ENCODE measurements at regions not wholly inside any gene's neighbourhood (a gene's known extent, or its start where the extent isn't known, plus 50 kb on each side); places are given as distances from the start of the nearest gene placed in this dataset.
A peak's percentile ranks its signal among the peaks of the same experiment; 100 is the strongest.

GRCh38 chr7:119783799-119784198 is 489.2 kb upstream of the KCND2 start:
- no peak overlapping the region for H3K27ac ChIP-seq
- intact Hi-C loops (cut with DNase I): no loop called here
- H3K36me3 ChIP-seq: no peaks in the 10 kb centered on the region
- no peaks in the 10 kb centered on the region for H3K9me3 ChIP-seq
- TF ChIP-seq CTCF (IDR thresholded peaks at IDR 0.05): no peak
- H3K4me1 ChIP-seq: no peaks in the 10 kb centered on the region
- H3K27me3 ChIP-seq: no peaks in the 10 kb centered on the region
- FAIRE-seq (no peak), ATAC-seq (no peak), DNase-seq (peak in 1 of 6 donors; percentile 14)
- H3K4me3 ChIP-seq: no peak overlapping the region
- 30 to 43% methylated on average over 1 of the region's 1 CpG for WGBS, 2 donors

- intact Hi-C loops (cut with DNase I): no loop called here
Measured at GRCh38 chr7:119802147-119802546, 470.8 kb upstream of the KCND2 start.

GRCh38 chr7:119825091-119825655 is 447.8 kb upstream of the KCND2 start:
- H3K4me3 ChIP-seq: no peak overlapping the region
- DNase-seq (no peak), FAIRE-seq (no peak), ATAC-seq (no peak)
- H3K36me3 ChIP-seq: no peaks in the 10 kb centered on the region
- H3K27me3 ChIP-seq: no peaks in the 10 kb centered on the region
- intact Hi-C loops (cut with DNase I): no loop called here
- no peaks in the 10 kb centered on the region for H3K4me1 ChIP-seq
- TF ChIP-seq CTCF (IDR thresholded peaks at IDR 0.05): no peak
- 35 to 43% methylated on average over 3 of the region's 3 CpGs for WGBS, 2 donors
- H3K27ac ChIP-seq: no peak overlapping the region
- no peaks in the 10 kb centered on the region for H3K9me3 ChIP-seq

More at GRCh38 chr7:119802147-119802546, 470.8 kb upstream of the KCND2 start:
- DNase-seq: no peak
- H3K27me3 ChIP-seq: no peaks in the 10 kb centered on the region
- H3K9me3 ChIP-seq: no peaks in the 10 kb centered on the region
- no peak for ATAC-seq
- no peak for TF ChIP-seq CTCF (IDR thresholded peaks at IDR 0.05)
- no peak for FAIRE-seq
- no peak overlapping the region for H3K4me3 ChIP-seq
- 51 to 61% methylated on average over 6 of the region's 6 CpGs for WGBS, 2 donors
- H3K36me3 ChIP-seq: no peaks in the 10 kb centered on the region
- H3K27ac ChIP-seq: no peak overlapping the region
- H3K4me1 ChIP-seq: no peaks in the 10 kb centered on the region

- Histone ChIP-seq H3K9me3 (no peaks in the 10 kb centered on the region), H3K36me3 (no peaks in the 10 kb centered on the region), H3K4me1 (no peaks in the 10 kb centered on the region), H3K27me3 (no peaks in the 10 kb centered on the region), H3K4me3 (no peak overlapping the region), H3K27ac (no peak overlapping the region)
- 83 to 98% methylated on average over 1 of the region's 1 CpG for WGBS, 2 donors
- DNase-seq (no peak), FAIRE-seq (no peak), ATAC-seq (no peak)
- TF ChIP-seq CTCF (IDR thresholded peaks at IDR 0.05): no peak
- intact Hi-C loops (cut with DNase I): no loop called here
Measured at GRCh38 chr7:119826547-119826946, 446.4 kb upstream of the KCND2 start.

GRCh38 chr7:119838444-119838843 is 434.5 kb upstream of the KCND2 start:
- H3K9me3 ChIP-seq: no peaks in the 10 kb centered on the region
- ATAC-seq: no peak
- H3K27me3 ChIP-seq: no peaks in the 10 kb centered on the region
- 69 to 81% methylated on average over 6 of the region's 6 CpGs for WGBS, 2 donors
- no peak overlapping the region for H3K27ac ChIP-seq
- intact Hi-C loops (cut with DNase I): no loop called here
- no peak overlapping the region for H3K4me3 ChIP-seq
- H3K4me1 ChIP-seq: no peaks in the 10 kb centered on the region
- TF ChIP-seq CTCF (IDR thresholded peaks at IDR 0.05): no peak
- H3K36me3 ChIP-seq: no peaks in the 10 kb centered on the region
- FAIRE-seq: no peak
- no peak for DNase-seq
